ENCODE measurements at regions not wholly inside any gene's neighbourhood (a gene's known extent, or its start where the extent isn't known, plus 50 kb on each side); places are given as distances from the start of the nearest gene placed in this dataset.

GRCh38 chrX:10709276-10709675 lies 88.9 kb upstream of the MID1 start:
- TF ChIP-seq SP1 (IDR thresholded peaks at IDR 0.05; ENCODE audit: low read depth, low read length) (no peak), USF1 (IDR thresholded peaks at IDR 0.05; ENCODE audit: borderline replicate concordance, extremely low read length, insufficient read depth, low read depth, low read length) (no peak), NBN (IDR thresholded peaks at IDR 0.05) (no peak), POLR2AphosphoS5 (IDR thresholded peaks at IDR 0.05; ENCODE audit: low read length) (no peak), CTCF (IDR thresholded peaks at IDR 0.05 in 2 of 3, conservative IDR thresholded peaks at IDR 0.05 in 1 of 3; ENCODE audit: control insufficient read depth in 2 of 3, extremely low read depth in 1 of 3, insufficient read depth in 1 of 3, low read depth in 3 of 3, low read length in 3 of 3) (no peak), EP300 (IDR thresholded peaks at IDR 0.05; ENCODE audit: borderline replicate concordance in 1 of 2, control insufficient read depth in 1 of 2, low read depth in 2 of 2, low read length in 2 of 2) (no peak), CHD1 (IDR thresholded peaks at IDR 0.05; ENCODE audit: low read depth, low read length) (no peak), E2F8 (IDR thresholded peaks at IDR 0.05; ENCODE audit: low read depth, partially characterized antibody) (no peak), SMAD1 (IDR thresholded peaks at IDR 0.05; ENCODE audit: low read depth, partially characterized antibody) (no peak), CBFB (IDR thresholded peaks at IDR 0.05; ENCODE audit: low read depth) (no peak)
